Right lobe of liver (tissue), 4 donors: ENCODE measurements at regions not wholly inside any gene's neighbourhood (a gene's known extent, or its start where the extent isn't known, plus 50 kb on each side); places are given as distances from the start of the nearest gene placed in this dataset.

Source experiments
- POLR2A ChIP-seq: fragments of 450-650 bp; IDR thresholded peaks from one replicate; pipeline ENCODE4 v1.6.1; 2017; ENCODE audit warnings: antibody characterized with exemption, mild to moderate bottlenecking
- TF ChIP-seq, protein P1 (sequence below), 4 donors: fragments of 200-600 bp in 3 of 4; fragments of 450-650 bp in 1 of 4; IDR thresholded peaks; one replicate each; pipeline versions ENCODE4 v1.5.1 to v1.8.0; 2016 to 2022; ENCODE audit warnings: antibody characterized with exemption in 4 of 4, mild to moderate bottlenecking in 2 of 4
- donor health status: DM: no; HTN: no; CAD: no.
- donor health status: DM: no; HTN: no; CAD: no.
- donor health status: DM: no; HTN: yes; CAD: no.

DNA sequence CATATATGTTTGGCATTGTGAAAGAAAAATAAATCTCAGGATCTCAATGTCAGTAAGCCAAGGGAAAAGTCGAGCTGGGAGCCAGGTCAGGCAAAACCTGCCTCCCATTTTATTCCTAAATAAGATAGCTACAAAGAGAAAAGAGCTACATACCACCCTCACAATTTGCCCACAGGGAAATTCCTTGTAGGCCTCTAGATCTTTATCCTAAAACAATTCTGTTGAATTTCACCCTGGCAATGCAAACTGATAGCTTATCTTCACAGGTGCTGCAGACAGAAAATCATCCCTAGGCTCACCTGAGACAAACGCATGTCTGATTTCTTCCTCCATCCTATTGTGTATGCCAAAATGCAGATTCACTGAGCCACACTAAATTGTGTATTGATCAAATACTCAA, 2587.1 kb downstream of the PCDH9 start:
- TF ChIP-seq, protein P1, sequence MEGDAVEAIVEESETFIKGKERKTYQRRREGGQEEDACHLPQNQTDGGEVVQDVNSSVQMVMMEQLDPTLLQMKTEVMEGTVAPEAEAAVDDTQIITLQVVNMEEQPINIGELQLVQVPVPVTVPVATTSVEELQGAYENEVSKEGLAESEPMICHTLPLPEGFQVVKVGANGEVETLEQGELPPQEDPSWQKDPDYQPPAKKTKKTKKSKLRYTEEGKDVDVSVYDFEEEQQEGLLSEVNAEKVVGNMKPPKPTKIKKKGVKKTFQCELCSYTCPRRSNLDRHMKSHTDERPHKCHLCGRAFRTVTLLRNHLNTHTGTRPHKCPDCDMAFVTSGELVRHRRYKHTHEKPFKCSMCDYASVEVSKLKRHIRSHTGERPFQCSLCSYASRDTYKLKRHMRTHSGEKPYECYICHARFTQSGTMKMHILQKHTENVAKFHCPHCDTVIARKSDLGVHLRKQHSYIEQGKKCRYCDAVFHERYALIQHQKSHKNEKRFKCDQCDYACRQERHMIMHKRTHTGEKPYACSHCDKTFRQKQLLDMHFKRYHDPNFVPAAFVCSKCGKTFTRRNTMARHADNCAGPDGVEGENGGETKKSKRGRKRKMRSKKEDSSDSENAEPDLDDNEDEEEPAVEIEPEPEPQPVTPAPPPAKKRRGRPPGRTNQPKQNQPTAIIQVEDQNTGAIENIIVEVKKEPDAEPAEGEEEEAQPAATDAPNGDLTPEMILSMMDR (IDR thresholded peaks at IDR 0.05): no peak
- no peak for TF ChIP-seq POLR2A
